DMS 273 (cell line): ENCODE measurements at regions not wholly inside any gene's neighbourhood (a gene's known extent, or its start where the extent isn't known, plus 50 kb on each side); places are given as distances from the start of the nearest gene placed in this dataset.
"Not testable (repeated sequence)": the region's sequence is repeated elsewhere in the genome, so short reads cannot be mapped to it uniquely, and the experiment has no call there.

Experiments
- DNase-seq: peaks from one replicate; lab custom pipeline; 2025; ENCODE audit not compliant: unreplicated experiment; lab: John Stamatoyannopoulos, UW

DNA sequence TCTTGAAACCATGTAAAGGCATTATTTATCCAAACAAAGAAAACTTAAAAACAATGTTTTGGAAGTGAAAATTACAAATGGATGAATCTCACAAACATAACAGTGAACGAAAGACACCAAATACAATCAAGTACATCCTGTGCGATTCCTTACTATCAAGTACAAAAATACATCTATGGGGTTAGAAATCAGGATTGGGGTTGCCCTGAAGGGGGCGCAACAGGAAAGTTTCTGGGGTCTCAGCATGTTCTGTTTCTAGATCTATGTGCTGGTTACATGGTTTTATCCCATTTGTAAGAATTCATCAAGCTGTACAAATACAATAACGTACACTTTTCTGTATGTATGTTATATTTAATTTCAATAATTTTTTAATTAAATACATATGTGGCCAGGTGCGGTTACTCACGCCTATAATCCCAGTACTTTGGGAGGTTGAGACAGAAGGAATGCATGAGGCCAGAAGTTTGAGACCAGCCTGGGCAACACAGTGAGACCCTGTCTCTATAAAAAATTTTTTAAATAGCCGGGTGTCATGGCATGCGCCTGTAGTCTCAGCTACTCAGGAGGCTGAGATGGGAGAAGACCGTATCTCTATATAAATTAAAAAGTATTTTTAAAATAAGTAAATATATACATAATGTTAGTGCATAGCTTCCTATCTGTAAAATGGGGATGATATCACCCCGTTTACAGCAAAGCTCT is 121.5 kb upstream of the SOD1 start:
- peak; percentile 28 for DNase-seq

DNA sequence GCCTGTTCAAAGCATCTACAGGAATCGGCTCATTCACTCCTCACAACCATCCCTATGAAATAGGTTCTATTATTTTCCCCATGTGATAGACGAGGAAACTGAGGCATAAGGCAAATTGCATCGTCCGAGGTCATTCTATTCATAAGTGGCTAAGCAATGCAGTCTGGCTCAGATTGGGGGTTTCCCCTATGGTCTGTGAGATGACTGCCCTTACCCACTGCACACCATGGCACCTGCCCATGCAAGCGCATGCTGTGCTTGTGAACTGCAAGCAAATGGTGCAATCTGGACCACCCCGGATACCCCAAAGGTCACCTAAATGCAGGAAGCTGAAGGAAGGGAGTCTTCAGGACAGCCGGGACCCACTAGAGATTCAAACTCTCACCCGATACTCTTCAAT is 123.4 kb upstream of the SOD1 start:
- no peak for DNase-seq

DNA sequence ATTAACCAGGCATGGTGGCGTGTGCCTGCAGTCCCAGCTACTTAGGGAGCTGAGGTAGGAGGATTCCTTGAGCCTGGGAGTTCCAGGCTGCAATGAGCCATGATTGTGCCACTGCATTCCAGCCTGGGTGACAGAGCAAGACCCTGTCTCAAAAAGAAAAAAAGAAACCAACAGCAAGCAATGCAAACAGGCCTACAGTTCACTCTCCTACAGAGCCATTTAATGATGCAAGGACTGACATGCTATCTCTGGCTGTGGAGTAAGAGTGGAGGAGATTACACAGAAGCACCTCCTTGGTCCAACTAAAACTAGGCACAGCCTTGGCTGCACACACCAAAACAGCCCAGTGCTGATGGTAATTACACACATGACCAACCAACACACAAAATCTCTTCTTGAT is 127.5 kb upstream of the SOD1 start:
- DNase-seq, result peak; percentile 71

DNA sequence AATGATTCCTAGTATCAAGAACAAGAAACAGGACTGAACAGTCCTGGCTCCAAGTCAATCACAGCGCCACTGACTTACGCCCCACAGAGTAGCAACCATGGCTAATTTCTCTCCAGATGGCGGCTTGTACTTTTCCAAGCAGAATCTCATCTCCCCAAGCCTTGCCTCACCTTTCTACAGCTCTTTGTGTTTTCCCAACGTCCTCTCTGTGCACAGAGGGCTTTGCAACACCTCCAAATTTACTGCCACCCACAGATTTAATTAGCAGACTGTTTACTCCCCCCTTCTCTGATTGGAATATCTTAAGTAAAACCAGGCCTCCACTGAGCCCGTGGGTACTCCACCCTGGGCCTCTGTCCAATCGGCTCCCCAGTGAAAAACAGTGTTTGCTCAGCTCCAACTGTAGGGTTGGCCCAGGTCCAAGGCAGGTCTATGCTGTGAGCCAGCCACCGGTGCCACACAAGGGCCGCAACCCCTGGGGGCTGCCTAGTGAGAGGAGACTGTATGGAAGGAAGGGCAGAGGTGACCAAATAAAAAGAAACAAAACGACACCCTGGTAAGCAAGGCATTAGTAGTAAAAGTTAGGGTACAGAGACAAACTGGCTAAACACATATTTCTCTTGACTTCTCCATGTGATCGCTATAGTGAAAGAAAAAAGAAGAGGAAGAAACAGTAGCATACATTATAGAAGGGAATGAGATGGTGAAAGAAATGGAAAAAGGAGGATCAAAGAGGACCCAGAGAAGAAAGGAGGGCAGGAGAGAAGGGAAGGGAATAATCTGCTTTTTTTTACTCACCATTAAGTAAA is 128.4 kb upstream of the SOD1 start:
- DNase-seq, result peak; percentile 99

DNA sequence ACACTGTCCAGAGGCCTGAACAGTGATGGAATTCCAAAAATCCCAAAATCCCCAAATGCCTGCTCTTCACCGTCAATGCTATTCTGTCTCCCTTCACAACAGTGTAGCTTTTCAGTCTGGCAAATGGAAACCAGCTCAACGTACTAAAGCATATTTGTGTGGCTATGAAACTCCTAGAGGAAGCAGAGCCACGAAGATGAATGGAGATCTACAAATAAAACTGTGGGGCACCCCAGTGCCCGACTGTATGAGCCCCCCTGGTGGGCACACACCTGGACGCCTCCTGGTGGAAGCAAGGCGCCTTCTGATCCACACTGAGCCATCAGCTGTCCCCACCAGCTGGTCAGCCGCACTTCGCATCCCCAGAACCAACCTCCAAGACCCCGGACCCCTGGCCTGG is 129.1 kb upstream of the SOD1 start:
- peak; percentile 87 for DNase-seq

DNA sequence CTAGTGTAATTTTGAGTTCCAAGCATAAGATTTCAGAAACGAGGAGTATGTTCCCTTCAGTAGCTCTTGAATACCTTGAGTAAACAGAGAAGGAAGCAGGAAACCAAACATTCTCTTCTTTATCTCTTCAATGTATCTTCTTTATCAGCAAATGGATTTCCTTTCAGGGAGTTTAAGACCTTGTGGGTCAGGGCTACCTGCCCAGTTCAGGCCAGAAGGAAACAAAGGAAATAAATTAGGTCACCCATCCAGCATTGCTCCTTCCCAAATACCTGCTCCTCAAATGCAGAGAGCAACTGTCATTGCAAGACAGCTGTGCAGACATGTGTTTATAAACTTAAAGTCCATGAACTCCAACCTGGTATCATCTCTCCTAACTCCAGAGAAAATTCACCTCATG is 130.1 kb upstream of the SOD1 start:
- DNase-seq, result peak; percentile 23

DNA sequence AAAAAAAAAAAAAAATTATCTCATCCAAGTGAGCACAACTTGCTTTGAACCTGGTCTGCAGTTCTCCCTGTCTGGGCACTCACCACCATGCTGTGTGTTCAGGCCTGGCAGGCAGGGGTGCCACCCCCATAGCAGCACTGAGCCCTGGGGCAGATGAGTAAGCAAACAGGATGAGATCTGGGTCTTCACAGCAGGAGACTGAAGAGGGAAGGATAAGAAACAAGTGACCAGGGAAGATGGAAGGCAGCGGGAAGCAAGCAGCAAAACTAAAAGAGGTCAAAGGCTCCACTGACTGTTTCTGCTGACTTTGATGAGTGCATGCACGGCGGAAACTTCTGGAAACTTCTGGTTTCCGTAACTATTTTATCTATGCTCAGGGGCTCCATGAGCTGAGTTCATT is 133.5 kb upstream of the SOD1 start:
- DNase-seq, result no peak

DNA sequence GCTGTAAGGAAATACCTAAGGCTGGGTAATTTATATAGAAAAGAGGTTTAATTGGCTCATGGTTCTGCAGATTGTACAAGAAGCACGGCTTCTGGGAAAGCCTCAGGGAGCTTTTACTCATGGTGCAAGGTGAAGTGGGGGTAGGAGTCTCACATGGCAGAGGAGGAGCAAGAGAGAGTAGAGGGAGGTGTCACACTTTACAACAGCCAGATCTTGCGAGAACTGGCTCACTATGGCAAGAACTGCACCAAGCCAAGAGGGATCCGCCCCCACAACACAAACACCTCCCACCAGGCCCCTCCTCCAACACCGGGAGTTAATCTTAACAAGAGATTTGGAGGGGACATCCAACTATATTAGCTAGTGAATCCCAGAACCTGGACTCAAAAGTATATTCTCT is 135.4 kb upstream of the SOD1 start:
- peak; percentile 51 for DNase-seq

DNA sequence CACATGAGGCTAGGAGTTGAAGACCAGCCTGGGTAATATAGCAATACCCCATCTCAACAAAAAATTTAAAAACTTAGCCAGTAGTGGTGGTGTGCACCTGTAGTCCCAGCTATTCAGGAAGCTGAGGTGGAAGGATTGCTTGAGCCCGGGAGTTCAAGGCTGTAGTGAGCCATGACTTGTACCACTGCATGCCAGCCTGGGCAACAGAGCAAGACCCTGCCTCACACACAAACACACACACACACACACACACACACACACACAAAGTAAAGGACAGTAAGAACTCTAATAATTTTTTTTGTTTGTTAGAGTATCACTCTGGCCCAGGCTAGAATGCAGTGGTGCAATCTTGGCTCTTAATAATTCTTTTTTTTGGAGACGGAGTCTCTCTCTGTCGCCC is 138.0 kb upstream of the SOD1 start:
- DNase-seq, result no peak

DNA sequence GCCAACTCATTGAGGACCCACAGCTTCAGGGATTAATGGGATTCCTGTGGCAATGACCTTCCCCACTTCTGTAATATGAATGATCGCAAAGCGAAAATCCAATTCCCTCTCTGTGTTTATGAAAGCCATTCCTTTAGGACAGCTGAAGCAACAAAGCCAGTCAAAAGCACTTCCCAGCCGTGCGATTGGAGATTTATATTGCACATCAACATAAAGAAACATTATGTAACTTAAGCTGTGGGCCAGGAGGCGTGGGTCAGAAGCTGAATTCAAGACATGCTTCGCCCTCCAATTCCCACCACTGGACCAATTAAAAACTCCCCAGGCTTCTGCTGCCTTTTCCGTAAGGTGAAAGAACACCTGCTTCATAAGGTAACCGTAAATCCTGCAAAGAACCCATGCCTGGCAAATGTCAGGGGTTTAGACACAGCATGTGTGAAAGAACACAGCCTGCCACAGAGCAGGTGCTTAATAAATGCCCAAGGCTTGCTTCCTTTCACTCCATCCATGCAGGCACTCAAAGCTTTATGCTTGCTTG is 138.9 kb upstream of the SOD1 start:
- DNase-seq, result no peak

DNA sequence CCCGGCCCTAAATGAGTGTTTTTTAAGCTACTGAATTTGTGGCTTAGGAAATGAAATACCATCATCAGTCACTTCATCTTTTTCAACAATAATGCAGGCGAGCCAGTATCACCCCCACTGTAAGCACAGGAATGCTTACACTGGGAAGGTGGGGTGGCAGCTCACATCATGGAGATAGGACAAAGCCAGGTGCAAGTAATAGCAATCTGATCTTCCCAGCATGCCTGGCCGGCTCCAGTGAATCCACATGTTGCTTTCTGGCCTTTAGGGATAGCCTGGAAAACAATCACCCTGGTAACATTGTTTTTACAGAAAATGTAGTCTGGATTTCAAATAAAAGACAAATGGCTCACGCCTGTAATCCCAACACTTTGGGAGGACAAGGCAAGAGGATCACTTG is 140.9 kb upstream of the SOD1 start:
- no peak for DNase-seq

DNA sequence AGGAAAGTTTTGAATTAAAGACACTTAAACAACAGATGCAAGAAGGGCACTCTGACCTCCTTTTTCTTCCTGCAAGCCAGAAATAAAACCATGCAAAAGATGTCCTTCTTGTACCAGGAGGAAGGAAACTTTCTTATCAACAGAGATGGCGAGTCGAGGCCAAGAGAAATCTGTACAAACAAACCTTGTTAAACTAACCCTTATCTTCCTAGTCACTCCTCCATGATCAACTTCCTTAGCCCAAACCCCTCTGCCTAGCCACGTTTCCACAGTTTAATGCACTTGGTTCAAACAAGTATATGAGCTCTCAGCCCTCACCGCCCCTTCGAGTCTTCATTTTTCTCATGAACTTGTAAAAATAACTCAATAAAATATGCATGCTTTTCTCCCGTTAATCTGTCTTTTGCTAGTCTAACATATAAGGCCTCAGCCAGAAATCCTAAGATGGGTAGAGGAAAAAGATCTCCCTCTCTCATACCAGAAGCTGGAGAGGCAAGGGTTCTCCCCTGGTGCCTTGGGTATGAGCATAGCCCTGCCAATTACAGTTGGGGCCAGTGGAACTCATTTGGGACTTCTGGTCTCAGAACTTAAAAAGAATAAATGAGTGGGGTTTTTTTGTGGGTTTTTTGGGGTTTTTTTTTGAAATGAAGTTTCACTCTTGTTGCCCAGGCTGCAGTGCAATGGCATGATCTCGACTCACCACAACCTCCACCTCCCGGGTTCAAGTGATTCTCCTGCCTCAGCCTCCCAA is 141.7 kb upstream of the SOD1 start:
- DNase-seq, result no peak

DNA sequence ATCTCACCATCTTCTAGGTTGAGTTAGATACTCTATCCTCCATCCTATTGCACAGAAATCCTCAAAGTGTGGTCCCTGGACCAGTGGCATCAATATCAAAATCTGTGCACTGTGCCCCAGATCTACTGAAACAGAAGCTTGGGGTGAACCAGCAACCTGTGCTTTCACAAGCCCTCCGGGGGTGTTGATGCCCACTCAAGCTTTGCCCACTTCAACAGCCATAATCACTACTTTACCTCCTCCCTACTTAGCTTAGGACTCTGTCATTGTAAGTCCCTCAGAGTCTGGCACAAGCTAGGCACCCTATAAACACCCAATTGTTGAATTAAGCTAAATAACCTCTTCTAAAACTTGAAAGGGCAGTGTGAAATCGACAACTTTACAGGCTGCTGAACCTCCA is 144.2 kb upstream of the SOD1 start:
- no peak for DNase-seq

DNA sequence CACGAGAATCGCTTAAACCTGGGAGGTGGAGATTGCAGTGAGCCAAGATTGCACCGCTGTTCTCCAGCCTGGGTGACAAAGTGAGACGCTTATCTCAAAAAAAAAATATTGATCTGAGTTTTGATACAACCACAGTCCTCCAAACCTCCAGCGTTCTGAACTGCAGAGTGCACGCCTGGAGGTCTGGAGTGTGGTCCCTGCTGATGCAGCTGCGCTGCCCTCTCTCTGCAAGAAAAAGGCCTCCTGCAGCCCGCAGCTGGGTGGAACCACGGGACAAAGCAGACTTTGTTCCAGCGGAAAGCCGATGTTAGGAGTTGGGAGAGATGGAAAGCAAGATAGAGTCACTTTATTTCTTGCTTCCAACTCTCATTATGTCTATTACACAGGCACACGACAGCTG is 144.9 kb upstream of the SOD1 start:
- DNase-seq, result peak; percentile 69

DNA sequence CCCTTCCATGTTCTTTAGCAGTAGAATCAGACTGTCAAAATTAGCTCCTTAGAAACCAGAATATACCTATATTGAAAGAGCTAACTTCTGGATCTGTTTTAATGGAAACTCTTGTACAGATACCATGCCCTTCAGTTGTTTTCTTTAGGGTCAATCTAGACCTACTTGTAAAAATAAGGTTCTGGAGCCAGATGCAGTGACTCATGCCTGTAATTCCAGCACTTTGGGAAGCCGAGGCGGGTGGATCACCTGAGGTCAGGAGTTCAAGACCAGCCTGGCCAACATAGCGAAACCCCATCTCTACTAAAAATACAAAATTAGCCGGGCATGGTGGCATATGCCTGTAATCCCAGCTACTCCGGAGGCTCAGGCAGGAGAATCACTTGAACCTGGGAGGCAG is 146.0 kb upstream of the SOD1 start:
- DNase-seq, result not testable (repeated sequence)

DNA sequence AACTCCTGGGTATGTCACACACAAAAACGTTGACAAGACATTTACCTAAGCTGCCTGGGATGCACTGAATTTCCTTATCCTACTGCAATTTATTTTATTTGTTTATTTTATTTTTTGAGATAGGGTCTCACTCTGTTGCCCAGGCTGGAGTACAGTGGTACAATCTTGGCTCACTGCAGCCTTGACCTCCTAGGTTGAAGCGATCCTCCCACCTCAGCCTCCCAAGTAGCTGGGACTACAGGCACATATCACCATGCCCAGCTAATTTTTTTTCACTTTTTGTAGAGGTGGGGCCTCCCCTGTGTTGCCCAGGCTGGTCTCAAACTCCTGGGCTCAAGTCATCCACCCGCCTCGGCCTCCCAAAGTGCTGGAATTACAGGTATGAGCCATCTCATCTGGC is 147.5 kb upstream of the SOD1 start:
- not testable (repeated sequence) for DNase-seq

DNA sequence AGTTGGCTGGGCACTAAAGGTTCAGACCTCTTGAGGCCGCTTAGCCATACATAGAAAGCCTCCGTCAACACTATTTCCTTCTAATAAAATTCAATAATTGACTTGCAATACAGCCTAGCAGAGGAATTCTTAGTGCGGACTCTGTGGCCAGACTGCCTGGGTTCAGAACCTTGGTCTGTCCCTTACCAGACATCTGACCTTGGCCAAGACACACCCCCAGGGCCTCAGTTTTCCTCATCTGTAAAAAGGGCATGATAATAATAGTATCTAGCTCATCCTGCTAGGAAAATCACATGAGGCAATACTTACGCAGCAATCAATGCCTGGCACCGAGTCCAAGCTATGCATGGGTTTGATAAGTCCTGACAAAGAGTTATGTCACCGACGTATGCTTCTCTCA is 148.2 kb upstream of the SOD1 start:
- DNase-seq, result no peak

DNA sequence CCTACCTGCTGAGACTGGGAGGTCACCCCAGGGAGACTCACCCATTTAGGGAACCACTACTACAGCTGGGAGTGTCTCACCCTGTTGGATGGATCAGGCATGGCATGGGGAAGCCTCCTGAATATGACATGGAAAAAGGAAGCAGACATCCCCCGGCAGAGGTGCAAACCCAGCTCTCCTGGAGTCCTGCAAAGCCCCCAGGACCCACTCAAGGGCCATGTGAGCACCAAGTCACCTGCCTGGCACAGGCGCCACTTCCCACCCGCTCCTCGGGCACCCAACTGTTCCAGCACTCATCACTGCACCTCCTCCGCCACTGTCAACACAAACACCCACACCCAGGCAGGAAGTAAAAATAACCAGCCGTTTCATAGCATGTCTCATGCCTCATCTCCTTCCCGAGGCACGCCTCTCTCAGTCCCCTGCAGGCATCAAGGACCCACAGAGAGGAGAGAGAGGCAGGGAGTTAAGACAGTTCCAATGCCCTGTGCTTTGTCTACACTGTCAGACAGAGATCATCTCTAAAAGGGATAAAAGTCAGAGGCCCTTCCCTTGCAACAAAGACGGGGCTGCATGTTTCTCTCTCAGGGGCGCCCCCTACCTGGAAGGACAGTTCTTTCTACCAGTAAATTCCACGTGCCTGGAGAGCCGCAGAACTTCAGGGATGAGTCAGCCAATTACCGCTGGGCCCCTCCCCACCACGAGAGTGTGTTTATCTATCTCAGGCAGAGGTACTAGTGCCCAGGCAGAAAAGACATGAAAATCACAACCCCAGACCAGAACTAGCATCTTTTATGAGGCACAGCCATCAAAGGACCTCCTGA is 150.1 kb upstream of the SOD1 start:
- DNase-seq, result peak; percentile 65

DNA sequence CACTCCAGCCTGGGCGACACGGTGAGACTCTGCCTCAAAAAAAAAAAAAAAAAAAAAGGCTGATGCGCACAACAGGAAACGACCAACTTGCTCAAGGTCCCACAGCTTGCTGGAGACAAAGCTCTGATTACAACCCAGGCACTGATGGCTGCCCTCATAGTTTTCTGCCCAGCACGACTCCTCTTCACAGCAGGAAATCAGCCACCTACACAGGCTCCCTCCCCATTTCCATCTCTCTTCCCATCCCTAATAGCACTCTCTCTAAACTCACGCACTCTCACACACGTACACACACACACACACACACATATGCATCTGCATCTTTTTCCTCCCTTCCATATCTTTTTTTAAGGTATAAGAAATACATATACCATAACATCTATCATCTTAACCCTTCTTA is 153.5 kb upstream of the SOD1 start:
- DNase-seq, result no peak

DNA sequence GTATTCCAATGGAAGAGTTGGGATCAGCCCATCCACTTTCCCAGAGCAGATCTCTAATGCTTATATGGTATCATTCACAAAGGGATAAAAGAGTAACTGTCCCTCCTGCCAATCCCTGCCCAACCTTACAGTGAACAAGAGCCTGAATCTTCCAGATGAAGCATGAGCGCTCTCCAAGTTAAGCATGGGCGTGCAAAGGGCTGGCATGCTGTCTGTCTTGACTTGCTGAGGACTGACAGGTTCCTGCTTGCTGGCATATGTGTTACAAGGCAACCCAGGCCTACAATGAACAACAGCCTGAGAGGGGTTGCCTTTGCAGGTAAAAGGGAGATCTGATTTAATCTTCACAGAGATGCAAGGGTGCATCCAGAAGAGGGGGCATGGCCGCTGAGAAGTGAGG is 155.6 kb upstream of the SOD1 start:
- DNase-seq, result no peak

DNA sequence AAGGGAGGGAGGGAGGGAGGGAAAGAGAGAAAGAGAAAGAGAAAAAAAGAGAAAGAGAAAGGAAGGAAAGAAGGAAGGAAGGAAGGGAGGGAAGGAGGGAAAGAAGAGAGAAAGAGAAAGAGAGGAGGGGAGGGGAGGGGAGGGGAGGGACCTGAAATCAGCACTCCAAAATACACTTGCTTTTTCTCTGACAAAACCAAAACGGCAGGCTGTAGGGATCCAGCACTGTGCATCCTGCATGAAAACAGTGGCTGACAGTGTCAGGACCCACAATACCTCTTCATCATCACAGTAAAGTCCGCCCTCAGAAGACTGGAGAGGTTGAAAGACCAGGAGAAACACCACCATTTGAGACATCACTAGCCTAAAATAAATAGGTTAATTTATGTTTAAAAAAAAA is 156.0 kb upstream of the SOD1 start:
- DNase-seq, result no peak
